ENCODE measurements at regions not wholly inside any gene's neighbourhood (a gene's known extent, or its start where the extent isn't known, plus 50 kb on each side); places are given as distances from the start of the nearest gene placed in this dataset.

DNA sequence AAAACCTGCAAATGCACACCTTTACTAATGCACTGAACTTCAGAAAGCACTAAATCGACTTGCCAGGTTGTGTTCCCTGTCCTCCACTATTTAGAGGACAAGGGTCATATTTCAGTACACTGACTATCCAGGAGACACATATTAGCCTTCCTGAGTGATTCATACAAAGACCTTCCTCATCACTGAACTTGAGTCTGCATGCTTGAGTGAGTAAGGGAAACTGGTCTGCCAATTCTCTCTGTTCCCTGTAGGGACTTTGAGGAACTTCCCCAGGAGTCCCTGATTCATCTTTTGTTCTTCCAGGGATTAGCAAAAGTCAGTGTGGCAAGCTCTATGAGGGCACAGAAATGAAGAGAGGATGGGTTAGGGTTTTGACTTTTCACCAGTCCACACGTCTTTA, 565.9 kb downstream of the PDCD6IP start:
- in situ Hi-C loops (cut with HindIII; ENCODE audit: low pct_unique_long_range_greater_than_20kb, low sequenced_read_pairs), result no loop called here
- no peaks in the 10 kb centered on the region for H3K27me3 ChIP-seq (ENCODE audit: control insufficient read depth, insufficient read depth, low read length)
- TF ChIP-seq, protein P1, sequence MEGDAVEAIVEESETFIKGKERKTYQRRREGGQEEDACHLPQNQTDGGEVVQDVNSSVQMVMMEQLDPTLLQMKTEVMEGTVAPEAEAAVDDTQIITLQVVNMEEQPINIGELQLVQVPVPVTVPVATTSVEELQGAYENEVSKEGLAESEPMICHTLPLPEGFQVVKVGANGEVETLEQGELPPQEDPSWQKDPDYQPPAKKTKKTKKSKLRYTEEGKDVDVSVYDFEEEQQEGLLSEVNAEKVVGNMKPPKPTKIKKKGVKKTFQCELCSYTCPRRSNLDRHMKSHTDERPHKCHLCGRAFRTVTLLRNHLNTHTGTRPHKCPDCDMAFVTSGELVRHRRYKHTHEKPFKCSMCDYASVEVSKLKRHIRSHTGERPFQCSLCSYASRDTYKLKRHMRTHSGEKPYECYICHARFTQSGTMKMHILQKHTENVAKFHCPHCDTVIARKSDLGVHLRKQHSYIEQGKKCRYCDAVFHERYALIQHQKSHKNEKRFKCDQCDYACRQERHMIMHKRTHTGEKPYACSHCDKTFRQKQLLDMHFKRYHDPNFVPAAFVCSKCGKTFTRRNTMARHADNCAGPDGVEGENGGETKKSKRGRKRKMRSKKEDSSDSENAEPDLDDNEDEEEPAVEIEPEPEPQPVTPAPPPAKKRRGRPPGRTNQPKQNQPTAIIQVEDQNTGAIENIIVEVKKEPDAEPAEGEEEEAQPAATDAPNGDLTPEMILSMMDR (IDR thresholded peaks at IDR 0.05), result no peak
- TF ChIP-seq TCF7L2 (IDR thresholded peaks at IDR 0.05; ENCODE audit: low read depth, low read length), result no peak
- no peak overlapping the region for H3K4me3 ChIP-seq (ENCODE audit: low read depth in 2 of 2, low read length in 2 of 2)
- no TSS peak for BruUV-seq (replicated peaks)
- ChIA-PET CTCF (no interaction called here), POLR2A (no interaction called here)
- H3K4me1 ChIP-seq (ENCODE audit: control insufficient read depth, insufficient read depth, low read length), result no peaks in the 10 kb centered on the region
- no peaks in the 10 kb centered on the region for H3K36me3 ChIP-seq (ENCODE audit: control insufficient read depth, insufficient read depth, low read length)
- H3K9me3 ChIP-seq (ENCODE audit: control insufficient read depth, insufficient read depth, low read depth, low read length), result no peaks in the 10 kb centered on the region
- H3K27ac ChIP-seq (ENCODE audit: low read length), result no peak overlapping the region
- no peak for ATAC-seq
- intact Hi-C loops (cut with micrococcal nuclease; ENCODE audit: unreplicated experiment), result no loop called here
- no peak for DNase-seq (ENCODE audit: low read depth, low spot score)

DNA sequence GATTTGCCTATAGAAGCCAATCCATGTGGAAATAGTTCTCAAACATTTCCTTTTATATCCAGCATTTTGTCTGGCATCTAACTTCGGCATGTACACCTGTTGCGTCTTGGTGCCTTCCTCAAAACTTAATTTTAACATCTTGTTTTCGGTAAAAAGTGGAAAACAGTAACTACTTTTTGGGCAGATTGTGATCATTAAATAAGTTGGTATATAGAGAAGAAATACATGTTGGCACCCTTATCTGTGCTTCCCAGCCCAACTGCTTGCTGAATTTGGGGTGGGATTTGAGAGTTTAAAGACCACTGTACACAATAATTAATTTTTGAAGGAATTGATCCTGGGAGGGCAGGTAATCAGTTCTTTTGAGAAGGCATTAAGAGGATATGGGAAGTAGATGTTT, 566.8 kb downstream of the PDCD6IP start:
- POLR2A ChIA-PET, result no interaction called here
- ATAC-seq (no peak), DNase-seq (ENCODE audit: low read depth, low spot score) (no peak)
- TF ChIP-seq TCF7L2 (IDR thresholded peaks at IDR 0.05; ENCODE audit: low read depth, low read length), result no peak
- no peak for TF ChIP-seq SIN3A (IDR thresholded peaks at IDR 0.05; ENCODE audit: borderline replicate concordance, insufficient read depth, low read depth, low read length)
- no peak for TF ChIP-seq POLR2AphosphoS5 (IDR thresholded peaks at IDR 0.05; ENCODE audit: low read depth, low read length)
- TF ChIP-seq, protein P1 (IDR thresholded peaks at IDR 0.05), result no peak
- TF ChIP-seq, protein P2, sequence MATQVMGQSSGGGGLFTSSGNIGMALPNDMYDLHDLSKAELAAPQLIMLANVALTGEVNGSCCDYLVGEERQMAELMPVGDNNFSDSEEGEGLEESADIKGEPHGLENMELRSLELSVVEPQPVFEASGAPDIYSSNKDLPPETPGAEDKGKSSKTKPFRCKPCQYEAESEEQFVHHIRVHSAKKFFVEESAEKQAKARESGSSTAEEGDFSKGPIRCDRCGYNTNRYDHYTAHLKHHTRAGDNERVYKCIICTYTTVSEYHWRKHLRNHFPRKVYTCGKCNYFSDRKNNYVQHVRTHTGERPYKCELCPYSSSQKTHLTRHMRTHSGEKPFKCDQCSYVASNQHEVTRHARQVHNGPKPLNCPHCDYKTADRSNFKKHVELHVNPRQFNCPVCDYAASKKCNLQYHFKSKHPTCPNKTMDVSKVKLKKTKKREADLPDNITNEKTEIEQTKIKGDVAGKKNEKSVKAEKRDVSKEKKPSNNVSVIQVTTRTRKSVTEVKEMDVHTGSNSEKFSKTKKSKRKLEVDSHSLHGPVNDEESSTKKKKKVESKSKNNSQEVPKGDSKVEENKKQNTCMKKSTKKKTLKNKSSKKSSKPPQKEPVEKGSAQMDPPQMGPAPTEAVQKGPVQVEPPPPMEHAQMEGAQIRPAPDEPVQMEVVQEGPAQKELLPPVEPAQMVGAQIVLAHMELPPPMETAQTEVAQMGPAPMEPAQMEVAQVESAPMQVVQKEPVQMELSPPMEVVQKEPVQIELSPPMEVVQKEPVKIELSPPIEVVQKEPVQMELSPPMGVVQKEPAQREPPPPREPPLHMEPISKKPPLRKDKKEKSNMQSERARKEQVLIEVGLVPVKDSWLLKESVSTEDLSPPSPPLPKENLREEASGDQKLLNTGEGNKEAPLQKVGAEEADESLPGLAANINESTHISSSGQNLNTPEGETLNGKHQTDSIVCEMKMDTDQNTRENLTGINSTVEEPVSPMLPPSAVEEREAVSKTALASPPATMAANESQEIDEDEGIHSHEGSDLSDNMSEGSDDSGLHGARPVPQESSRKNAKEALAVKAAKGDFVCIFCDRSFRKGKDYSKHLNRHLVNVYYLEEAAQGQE (IDR thresholded peaks at IDR 0.05; ENCODE audit: insufficient read depth in 1 of 2, low read depth in 2 of 2, low read length in 1 of 2), result no peak
- Histone ChIP-seq H3K9me3 (ENCODE audit: control insufficient read depth, insufficient read depth, low read depth, low read length) (no peaks in the 10 kb centered on the region), H3K36me3 (ENCODE audit: control insufficient read depth, insufficient read depth, low read length) (no peaks in the 10 kb centered on the region), H3K4me3 (ENCODE audit: low read depth in 2 of 2, low read length in 2 of 2) (no peak overlapping the region), H3K27me3 (ENCODE audit: control insufficient read depth, insufficient read depth, low read length) (no peaks in the 10 kb centered on the region), H3K27ac (ENCODE audit: low read length) (no peak overlapping the region), H3K4me1 (ENCODE audit: control insufficient read depth, insufficient read depth, low read length) (no peaks in the 10 kb centered on the region)
- intact Hi-C loops (cut with micrococcal nuclease; ENCODE audit: unreplicated experiment), result no loop called here
- in situ Hi-C loops (cut with HindIII; ENCODE audit: low pct_unique_long_range_greater_than_20kb, low sequenced_read_pairs), result no loop called here
- CTCF ChIA-PET, result no interaction called here
- no TSS peak for BruUV-seq (replicated peaks)

DNA sequence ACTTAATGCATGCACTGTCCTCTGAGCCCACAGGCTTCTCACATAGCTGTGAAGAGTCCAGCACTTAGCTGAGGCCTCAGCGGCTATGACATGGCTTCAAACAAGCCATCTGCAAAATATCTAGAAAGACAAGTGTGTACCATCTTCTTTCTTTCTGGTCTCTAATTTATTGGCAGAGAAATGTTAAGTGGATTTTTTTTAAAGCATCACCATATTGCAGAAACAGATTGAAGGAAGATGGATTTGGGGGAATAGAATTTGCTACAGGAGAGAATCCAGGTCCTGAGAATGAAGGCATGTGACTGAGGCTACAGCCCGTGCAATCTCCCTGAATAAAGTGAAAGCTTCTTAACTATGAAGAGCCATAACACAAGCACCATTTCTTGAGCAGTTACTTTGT, 567.3 kb downstream of the PDCD6IP start:
- H3K9me3 ChIP-seq (ENCODE audit: control insufficient read depth, insufficient read depth, low read depth, low read length), result no peaks in the 10 kb centered on the region
- H3K4me3 ChIP-seq (ENCODE audit: low read depth in 2 of 2, low read length in 2 of 2), result no peak overlapping the region
- BruUV-seq (replicated peaks), result no TSS peak
- no peak overlapping the region for H3K27ac ChIP-seq (ENCODE audit: low read length)
- TF ChIP-seq, protein P1 (IDR thresholded peaks at IDR 0.05), result no peak
- TF ChIP-seq SIN3A (IDR thresholded peaks at IDR 0.05; ENCODE audit: borderline replicate concordance, insufficient read depth, low read depth, low read length) (no peak), POLR2AphosphoS5 (IDR thresholded peaks at IDR 0.05; ENCODE audit: low read depth, low read length) (no peak), TCF7L2 (IDR thresholded peaks at IDR 0.05; ENCODE audit: low read depth, low read length) (no peak)
- TF ChIP-seq, protein P2 (IDR thresholded peaks at IDR 0.05; ENCODE audit: insufficient read depth in 1 of 2, low read depth in 2 of 2, low read length in 1 of 2), result no peak
- intact Hi-C loops (cut with micrococcal nuclease; ENCODE audit: unreplicated experiment), result no loop called here
- CTCF ChIA-PET, result no interaction called here
- ATAC-seq (no peak), DNase-seq (ENCODE audit: low read depth, low spot score) (no peak)
- H3K36me3 ChIP-seq (ENCODE audit: control insufficient read depth, insufficient read depth, low read length), result no peaks in the 10 kb centered on the region
- in situ Hi-C loops (cut with HindIII; ENCODE audit: low pct_unique_long_range_greater_than_20kb, low sequenced_read_pairs), result no loop called here
- H3K4me1 ChIP-seq (ENCODE audit: control insufficient read depth, insufficient read depth, low read length), result no peaks in the 10 kb centered on the region
- no peaks in the 10 kb centered on the region for H3K27me3 ChIP-seq (ENCODE audit: control insufficient read depth, insufficient read depth, low read length)
- POLR2A ChIA-PET, result no interaction called here
